CD14-positive monocyte (primary cell): ENCODE measurements at regions not wholly inside any gene's neighbourhood (a gene's known extent, or its start where the extent isn't known, plus 50 kb on each side); places are given as distances from the start of the nearest gene placed in this dataset.

Experiments
- DNase-seq, 3 donors: peaks; one replicate each; pipeline ENCODE4 v3.0.0-alpha.2; 2011 to 2022
- H2AFZ ChIP-seq: 2 replicates; pipeline ENCODE4 v1.6.0; 2012; ENCODE audit warnings: mild to moderate bottlenecking, low read depth, low read length, inconsistent platforms; ENCODE audit not compliant: insufficient read depth, poor library complexity, severe bottlenecking
- H3K27ac ChIP-seq, 2 donors: 1 replicate in 1 of 2; 2 replicates in 1 of 2; pipeline ENCODE4 v1.5.1; 2012 to 2013; ENCODE audit warnings: low read length in 2 of 2, control low read depth in 1 of 2, inconsistent platforms in 1 of 2, low read depth in 1 of 2, mild to moderate bottlenecking in 1 of 2
- H3K27me3 ChIP-seq, 2 donors: one replicate each; pipeline versions ENCODE4 v1.6.0 to v1.6.1; 2011 to 2013; ENCODE audit warnings: low read length in 2 of 2; ENCODE audit not compliant: control insufficient read depth in 2 of 2, insufficient read depth in 2 of 2
- H3K36me3 ChIP-seq, 2 donors: replicated peaks in 1 of 2; 1 replicate in 1 of 2; 2 replicates in 1 of 2; pipeline versions ENCODE4 v1.5.1 to v1.6.1; 2012 to 2013; ENCODE audit warnings: low read length in 2 of 2, control low read depth in 1 of 2, inconsistent platforms in 1 of 2, mild to moderate bottlenecking in 1 of 2; ENCODE audit not compliant: insufficient read depth in 2 of 2, control insufficient read depth in 1 of 2
- H3K4me1 ChIP-seq, 2 donors: 1 replicate in 1 of 2; 2 replicates in 1 of 2; pipeline versions ENCODE4 v1.5.1 to v1.6.1; 2012 to 2013; ENCODE audit warnings: low read length in 2 of 2, control low read depth in 1 of 2, inconsistent platforms in 1 of 2, mild to moderate bottlenecking in 1 of 2, moderate library complexity in 1 of 2; ENCODE audit not compliant: insufficient read depth in 2 of 2, control insufficient read depth in 1 of 2
- H3K4me2 ChIP-seq: replicated peaks from 2 replicates; pipeline ENCODE3; 2012; ENCODE audit warnings: low read length, moderate library complexity, mild to moderate bottlenecking; ENCODE audit not compliant: poor library complexity, severe bottlenecking; ENCODE audit errors: extremely low read depth
- H3K4me3 ChIP-seq, 3 experiments: fragments of 200-600 bp in 1 of 3; sonication (generic) in 1 of 3; replicated peaks in 1 of 3; 1 replicate in 2 of 3; 2 replicates in 1 of 3; pipeline ENCODE4 v1.5.1; 2011 to 2013; ENCODE audit warnings: low read length in 3 of 3, mild to moderate bottlenecking in 3 of 3, control low read depth in 2 of 3, low read depth in 2 of 3, inconsistent platforms in 1 of 3, moderate library complexity in 1 of 3
- H3K79me2 ChIP-seq: 2 replicates; pipeline ENCODE4 v1.6.0; 2012; ENCODE audit warnings: mild to moderate bottlenecking, control low read depth, inconsistent platforms, low read length, moderate library complexity; ENCODE audit not compliant: insufficient read depth
- H3K9ac ChIP-seq: 2 replicates; pipeline ENCODE4 v1.6.0; 2017; ENCODE audit warnings: low read length, mild to moderate bottlenecking; ENCODE audit not compliant: insufficient read depth, poor library complexity, severe bottlenecking
- H3K9me3 ChIP-seq, 2 donors: replicated peaks in 1 of 2; 1 replicate in 1 of 2; 2 replicates in 1 of 2; pipeline versions ENCODE4 v1.5.1 to v1.6.1; 2012 to 2013; ENCODE audit warnings: low read length in 2 of 2, control low read depth in 1 of 2; ENCODE audit not compliant: control insufficient read depth in 1 of 2, insufficient read depth in 1 of 2
- H4K20me1 ChIP-seq: 2 replicates; pipeline ENCODE4 v1.6.0; 2012; ENCODE audit warnings: mild to moderate bottlenecking, low read length, control low read depth, moderate library complexity; ENCODE audit not compliant: insufficient read depth
- H3K27ac Mint-ChIP-seq, 7 donors: one replicate each; pipeline ENCODE4 v1.8.0; 2020; ENCODE audit warnings: mild to moderate bottlenecking in 7 of 7, mixed read lengths in 7 of 7, moderate library complexity in 6 of 7, inconsistent platforms in 2 of 7
- H3K27me3 Mint-ChIP-seq, 3 donors: one replicate each; pipeline ENCODE4 v1.8.0; 2021 to 2022; ENCODE audit warnings: low read depth in 3 of 3, mild to moderate bottlenecking in 3 of 3, mixed read lengths in 3 of 3, moderate library complexity in 3 of 3, inconsistent platforms in 1 of 3
- H3K36me3 Mint-ChIP-seq, 2 donors: one replicate each; pipeline ENCODE4 v1.8.0; 2020; ENCODE audit warnings: mixed read lengths in 2 of 2, inconsistent platforms in 1 of 2, mild to moderate bottlenecking in 1 of 2
- H3K4me1 Mint-ChIP-seq: one replicate; pipeline ENCODE4 v1.8.0; 2020; ENCODE audit warnings: mild to moderate bottlenecking, mixed read lengths
- H3K4me3 Mint-ChIP-seq, 2 donors: one replicate each; pipeline ENCODE4 v1.8.0; 2020; ENCODE audit warnings: mild to moderate bottlenecking in 2 of 2, mixed read lengths in 2 of 2, moderate library complexity in 1 of 2
- H3K9me3 Mint-ChIP-seq, 7 donors: one replicate each; pipeline ENCODE4 v1.8.0; 2020 to 2022; ENCODE audit warnings: mixed read lengths in 7 of 7, mild to moderate bottlenecking in 6 of 7, moderate library complexity in 6 of 7, inconsistent platforms in 2 of 7
- WGBS: methylation state at CpG from one replicate; pipeline ENCODE4 v1.1.5; 2013; ENCODE audit warnings: missing lambda C conversion rate; ENCODE audit not compliant: insufficient coverage; 5-methylcytosine and 5-hydroxymethylcytosine counted together
- intact Hi-C, 2 donors: fragments of 100-400 bp; cut with micrococcal nuclease; formaldehyde crosslinking; loops; one replicate each; pipeline versions ENCODE4 v1.15.0 to v1.15.1; 2023
- TF ChIP-seq, protein P1 (sequence below): fragments of 200-600 bp; IDR thresholded peaks from one replicate; pipeline ENCODE4 v1.8.0; 2022; ENCODE audit warnings: antibody characterized with exemption, mild to moderate bottlenecking

DNA sequence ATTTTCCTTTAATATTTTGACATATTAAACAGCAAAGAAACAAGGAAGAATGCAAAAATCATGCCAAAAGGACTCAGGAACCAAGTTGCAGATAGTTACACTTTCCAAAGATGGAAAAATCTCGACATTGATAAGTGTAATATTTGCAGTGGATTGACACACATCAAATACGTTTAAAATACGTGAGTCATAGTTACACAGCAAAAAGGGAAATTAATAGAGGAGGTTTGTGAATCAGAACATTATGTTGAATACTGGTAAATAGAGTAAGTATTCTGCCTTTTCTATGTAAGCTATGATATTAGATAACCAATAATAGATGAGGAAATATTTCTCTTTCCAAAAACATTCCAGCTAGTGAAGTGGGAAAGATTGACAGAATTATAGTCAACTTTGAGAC, 1761.3 kb upstream of the IGFBP7 start:
- Mint-ChIP-seq H3K4me3 (no peak overlapping the region), H3K4me1 (no peaks in the 10 kb centered on the region), H3K27ac (no peak overlapping the region), H3K9me3 (peaks cover 0 to 5% (median 2%) of the 10 kb centered on the region in 7 donors), H3K36me3 (no peaks in the 10 kb centered on the region), H3K27me3 (no peaks in the 10 kb centered on the region)
- Histone ChIP-seq H3K9me3 (peaks cover 0 to 6% of the 10 kb centered on the region in 2 donors), H3K27me3 (no peaks in the 10 kb centered on the region), H3K27ac (no peak overlapping the region), H4K20me1 (no peaks in the 10 kb centered on the region), H3K4me1 (no peaks in the 10 kb centered on the region), H3K79me2 (no peaks in the 10 kb centered on the region), H3K9ac (no peak overlapping the region), H3K36me3 (no peaks in the 10 kb centered on the region), H3K4me3 (no peak overlapping the region), H3K4me2 (no peak overlapping the region), H2AFZ (no peak overlapping the region)
- WGBS: no CpG with 5 or more reads among the region's 3 CpGs
- no peak for DNase-seq
- TF ChIP-seq, protein P1, sequence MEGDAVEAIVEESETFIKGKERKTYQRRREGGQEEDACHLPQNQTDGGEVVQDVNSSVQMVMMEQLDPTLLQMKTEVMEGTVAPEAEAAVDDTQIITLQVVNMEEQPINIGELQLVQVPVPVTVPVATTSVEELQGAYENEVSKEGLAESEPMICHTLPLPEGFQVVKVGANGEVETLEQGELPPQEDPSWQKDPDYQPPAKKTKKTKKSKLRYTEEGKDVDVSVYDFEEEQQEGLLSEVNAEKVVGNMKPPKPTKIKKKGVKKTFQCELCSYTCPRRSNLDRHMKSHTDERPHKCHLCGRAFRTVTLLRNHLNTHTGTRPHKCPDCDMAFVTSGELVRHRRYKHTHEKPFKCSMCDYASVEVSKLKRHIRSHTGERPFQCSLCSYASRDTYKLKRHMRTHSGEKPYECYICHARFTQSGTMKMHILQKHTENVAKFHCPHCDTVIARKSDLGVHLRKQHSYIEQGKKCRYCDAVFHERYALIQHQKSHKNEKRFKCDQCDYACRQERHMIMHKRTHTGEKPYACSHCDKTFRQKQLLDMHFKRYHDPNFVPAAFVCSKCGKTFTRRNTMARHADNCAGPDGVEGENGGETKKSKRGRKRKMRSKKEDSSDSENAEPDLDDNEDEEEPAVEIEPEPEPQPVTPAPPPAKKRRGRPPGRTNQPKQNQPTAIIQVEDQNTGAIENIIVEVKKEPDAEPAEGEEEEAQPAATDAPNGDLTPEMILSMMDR: no peak
- intact Hi-C loops: no loop called here

DNA sequence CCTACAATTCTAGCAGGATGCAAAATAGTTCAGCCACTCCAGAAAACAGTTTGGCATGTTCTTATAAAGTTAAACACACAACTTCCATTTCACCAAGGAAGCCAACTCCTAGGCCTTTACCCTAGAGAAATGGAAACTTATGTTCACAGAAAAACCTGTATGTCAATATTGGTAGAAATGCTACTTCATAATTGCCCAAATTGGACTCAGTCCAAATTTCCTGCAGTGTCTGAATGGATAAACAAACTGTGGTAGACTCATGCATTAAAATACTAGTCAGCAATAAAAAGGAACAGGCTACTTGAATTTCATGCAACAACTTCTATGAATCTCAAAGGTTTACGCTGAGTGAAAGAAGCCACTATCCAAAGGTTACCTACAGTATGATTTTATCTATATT, 1738.8 kb upstream of the IGFBP7 start:
- H2AFZ ChIP-seq: no peak overlapping the region
- no peak overlapping the region for H3K4me3 ChIP-seq
- Mint-ChIP-seq H3K9me3 (peaks cover 0 to 14% (median 6%) of the 10 kb centered on the region in 7 donors), H3K4me1 (no peaks in the 10 kb centered on the region), H3K27ac (no peak overlapping the region), H3K36me3 (no peaks in the 10 kb centered on the region), H3K4me3 (no peak overlapping the region), H3K27me3 (peaks cover 0 to 2% (median 0%) of the 10 kb centered on the region in 3 donors)
- no peaks in the 10 kb centered on the region for H3K36me3 ChIP-seq
- H3K27me3 ChIP-seq: no peaks in the 10 kb centered on the region
- TF ChIP-seq, protein P1: no peak
- intact Hi-C loops: no loop called here
- DNase-seq: no peak
- H3K9me3 ChIP-seq: peaks cover 0 to 5% of the 10 kb centered on the region in 2 donors
- H3K9ac ChIP-seq: no peak overlapping the region
- H3K27ac ChIP-seq: no peak overlapping the region
- WGBS: no CpG with 5 or more reads among the region's 1 CpG
- no peak overlapping the region for H3K4me2 ChIP-seq
- H3K79me2 ChIP-seq: no peaks in the 10 kb centered on the region
- H4K20me1 ChIP-seq: no peaks in the 10 kb centered on the region
- H3K4me1 ChIP-seq: no peaks in the 10 kb centered on the region
